Natural killer cell treated with Interleukin-12 subunit alpha and Interleukin-12 subunit beta and Interleukin-15 and Interleukin-18, amount 100 ng/mL, for 72 hours (primary cell): ENCODE measurements at regions not wholly inside any gene's neighbourhood (a gene's known extent, or its start where the extent isn't known, plus 50 kb on each side); places are given as distances from the start of the nearest gene placed in this dataset.

Experiments used
- ATAC-seq, 2 donors: fragments of 150-1000 bp; cut with Tn5 transposase in 1 of 2; sonication (Bioruptor Pico), chemical (Tn5 transposase) in 1 of 2; 2 replicates each; pipeline ENCODE4 v1.10.0; 2021
- DNase-seq: peaks from one replicate; pipeline ENCODE4 v3.0.0; 2022; ENCODE audit warnings: low spot score
- H3K27ac Mint-ChIP-seq, 2 donors: 1 replicate in 1 of 2; 2 replicates in 1 of 2; pipeline ENCODE4 v1.8.0; 2022; ENCODE audit warnings: mixed read lengths in 2 of 2, mild to moderate bottlenecking in 1 of 2, moderate library complexity in 1 of 2
- H3K27me3 Mint-ChIP-seq, 2 donors: 1 replicate in 1 of 2; 2 replicates in 1 of 2; pipeline ENCODE4 v1.8.0; 2022; ENCODE audit warnings: mixed read lengths in 2 of 2
- H3K36me3 Mint-ChIP-seq: one replicate; pipeline ENCODE4 v1.8.0; 2022; ENCODE audit warnings: mixed read lengths
- H3K4me1 Mint-ChIP-seq, 2 donors: 1 replicate in 1 of 2; 2 replicates in 1 of 2; pipeline ENCODE4 v1.8.0; 2022; ENCODE audit warnings: low read depth in 2 of 2, mixed read lengths in 2 of 2, mild to moderate bottlenecking in 1 of 2
- H3K4me3 Mint-ChIP-seq: one replicate; pipeline ENCODE4 v1.8.0; 2022; ENCODE audit warnings: mixed read lengths
- H3K9me3 Mint-ChIP-seq: 2 replicates; pipeline ENCODE4 v1.8.0; 2022; ENCODE audit warnings: mixed read lengths

GRCh38 chr22:46054091-46055073 is 77.4 kb upstream of the WNT7B start:
- Mint-ChIP-seq H3K27me3 (no peaks in the 10 kb centered on the region), H3K4me1 (peaks cover 49 to 52% of the 10 kb centered on the region in 2 donors), H3K4me3 (peak overlapping the region; percentile 83), H3K36me3 (no peaks in the 10 kb centered on the region), H3K9me3 (no peaks in the 10 kb centered on the region), H3K27ac (peak overlapping the region; percentile 81 to 95)
- ATAC-seq, result peak; percentile 58 to 60
- DNase-seq, result no peak

- H3K36me3 Mint-ChIP-seq, result no peaks in the 10 kb centered on the region
- ATAC-seq (no peak), DNase-seq (no peak)
- H3K4me3 Mint-ChIP-seq, result peak overlapping the region; percentile 60
- no peaks in the 10 kb centered on the region for H3K9me3 Mint-ChIP-seq
- H3K27me3 Mint-ChIP-seq, result no peaks in the 10 kb centered on the region
- H3K4me1 Mint-ChIP-seq, result peaks cover 43 to 46% of the 10 kb centered on the region in 2 donors
- peak overlapping the region; percentile 81 to 95 for H3K27ac Mint-ChIP-seq
These were observed 78.4 kb upstream of the WNT7B start for GRCh38 chr22:46055181-46055875.

- DNase-seq (no peak), ATAC-seq (no peak)
- Mint-ChIP-seq H3K36me3 (no peaks in the 10 kb centered on the region), H3K4me1 (peaks cover 38 to 41% of the 10 kb centered on the region in 2 donors), H3K27ac (peak overlapping the region in 1 of 2 donors; percentile 95), H3K27me3 (no peaks in the 10 kb centered on the region), H3K9me3 (no peaks in the 10 kb centered on the region), H3K4me3 (no peak overlapping the region)
These were observed 79.1 kb upstream of the WNT7B start for GRCh38 chr22:46055911-46056545.

- Mint-ChIP-seq H3K9me3 (no peaks in the 10 kb centered on the region), H3K27me3 (no peaks in the 10 kb centered on the region), H3K36me3 (no peaks in the 10 kb centered on the region), H3K4me3 (no peak overlapping the region), H3K4me1 (peaks cover 32 to 34% of the 10 kb centered on the region in 2 donors), H3K27ac (peak overlapping the region; percentile 73 to 92)
- DNase-seq (no peak), ATAC-seq (no peak)
These were observed 79.7 kb upstream of the WNT7B start for GRCh38 chr22:46056546-46057245.

- H3K27me3 Mint-ChIP-seq, result no peaks in the 10 kb centered on the region
- H3K27ac Mint-ChIP-seq, result peak overlapping the region; percentile 73 to 92
- H3K4me1 Mint-ChIP-seq, result peaks cover 34 to 36% of the 10 kb centered on the region in 2 donors
- H3K36me3 Mint-ChIP-seq, result no peaks in the 10 kb centered on the region
- DNase-seq (no peak), ATAC-seq (no peak)
- no peaks in the 10 kb centered on the region for H3K9me3 Mint-ChIP-seq
- H3K4me3 Mint-ChIP-seq, result peak overlapping the region; percentile 60
These were observed 80.5 kb upstream of the WNT7B start for GRCh38 chr22:46057246-46058090.

DNA sequence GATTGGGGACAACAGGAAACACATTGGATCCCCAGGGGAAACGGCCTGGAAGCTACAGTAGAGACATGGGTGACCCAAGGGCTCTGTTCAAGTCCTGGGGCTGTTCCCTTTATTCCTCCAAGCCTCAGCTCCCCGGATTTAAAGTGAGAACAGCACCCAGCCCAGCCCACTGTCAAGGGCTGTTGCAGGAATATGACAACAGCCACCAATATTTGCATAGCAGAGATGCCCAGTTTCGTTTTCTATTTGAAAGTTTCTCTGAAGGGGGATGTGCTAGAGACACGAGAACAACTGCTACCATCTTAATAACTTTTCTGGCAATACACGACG is 81.1 kb upstream of the WNT7B start:
- DNase-seq (no peak), ATAC-seq (peak; percentile 85 to 86)
- H3K27ac Mint-ChIP-seq, result peak overlapping the region; percentile 73 to 92
- no peaks in the 10 kb centered on the region for H3K27me3 Mint-ChIP-seq
- peaks cover 31 to 33% of the 10 kb centered on the region in 2 donors for H3K4me1 Mint-ChIP-seq
- H3K9me3 Mint-ChIP-seq, result no peaks in the 10 kb centered on the region
- H3K4me3 Mint-ChIP-seq, result peak overlapping the region; percentile 60
- H3K36me3 Mint-ChIP-seq, result no peaks in the 10 kb centered on the region

DNA sequence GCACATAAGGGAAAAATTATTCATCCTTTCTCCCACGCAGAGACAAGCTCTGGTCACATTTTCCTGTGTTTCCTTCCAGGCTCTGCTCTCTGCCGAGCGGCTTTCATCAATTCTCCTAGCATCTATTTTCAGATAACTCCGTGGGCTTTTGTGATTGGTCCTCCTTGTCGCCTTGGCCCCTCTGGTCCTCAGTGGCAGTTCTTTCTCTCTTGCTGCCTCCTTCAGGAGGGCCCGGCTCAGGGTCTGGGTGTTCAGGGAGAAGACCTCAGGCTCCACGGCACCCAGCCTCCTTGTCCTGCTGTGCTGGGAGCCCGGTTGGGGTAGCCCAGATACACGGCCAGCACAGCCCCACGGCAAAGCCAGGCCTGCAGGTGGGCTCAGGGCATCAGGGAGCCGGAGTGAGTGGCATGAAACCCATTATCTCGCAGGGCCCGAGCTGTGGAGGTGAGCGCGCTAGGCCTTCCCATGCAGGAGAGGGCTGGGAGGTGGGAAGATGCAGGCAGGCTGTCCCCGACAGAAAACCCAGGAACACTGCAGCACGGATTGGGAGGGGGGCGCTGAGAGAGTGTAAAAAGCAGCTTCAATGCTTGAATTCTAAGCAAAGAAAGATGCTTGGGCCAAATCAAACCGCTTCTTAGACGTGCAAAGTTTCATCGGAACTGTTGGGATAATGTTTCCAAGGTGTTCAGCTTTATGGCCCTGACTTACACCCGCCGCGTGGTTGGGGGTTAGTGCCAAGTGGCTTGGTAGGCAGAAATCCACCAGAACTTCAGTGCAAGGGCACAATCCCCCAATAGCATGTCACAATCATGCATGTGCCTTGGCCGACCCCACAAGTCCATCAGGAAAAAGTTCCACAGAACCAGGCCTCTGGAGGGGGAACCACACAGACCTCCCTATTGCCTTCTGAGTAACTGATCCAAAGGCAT is 81.9 kb upstream of the WNT7B start:
- no peak for DNase-seq
- Mint-ChIP-seq H3K4me3 (peak overlapping the region; percentile 60), H3K4me1 (peaks cover 27 to 30% of the 10 kb centered on the region in 2 donors)

DNA sequence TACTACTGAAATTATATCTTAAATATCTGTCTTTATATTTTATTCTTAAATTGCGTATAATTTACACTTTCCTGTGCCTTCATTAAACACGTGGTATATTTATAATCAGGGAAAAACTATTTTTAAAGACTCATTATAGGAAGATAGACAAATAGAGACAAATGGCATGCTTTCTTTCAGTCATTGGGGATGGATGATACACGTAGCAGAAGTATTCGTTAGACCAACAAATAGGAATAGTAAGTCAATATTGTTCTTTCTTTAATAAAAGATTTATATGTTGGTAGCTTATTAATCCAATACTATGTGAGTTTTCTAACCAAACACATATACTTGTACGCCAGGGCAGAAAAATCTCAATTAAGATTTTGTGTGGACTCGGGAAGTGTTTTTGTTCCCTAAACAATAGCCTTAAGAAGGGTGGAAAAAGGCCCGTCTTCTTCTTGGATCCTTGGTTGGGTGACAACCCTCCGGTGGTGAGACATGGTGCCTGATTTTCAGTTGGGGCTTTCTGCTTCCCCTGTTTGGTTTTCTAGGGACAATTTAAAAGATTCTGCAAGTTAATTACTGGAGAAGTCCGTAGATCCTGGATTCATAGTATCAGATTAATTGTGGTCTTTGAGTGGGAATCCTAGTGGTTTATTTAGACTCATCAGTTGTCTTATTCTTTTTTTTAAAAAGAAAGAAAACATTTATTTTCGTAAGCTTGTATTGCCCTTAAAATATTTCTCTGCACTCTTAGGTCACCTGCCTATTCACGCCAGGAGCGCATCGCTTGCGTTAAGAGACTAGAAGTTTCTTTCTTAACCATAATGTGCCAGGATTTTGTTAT is 83.5 kb upstream of the WNT7B start:
- Mint-ChIP-seq H3K9me3 (no peaks in the 10 kb centered on the region), H3K4me3 (no peak overlapping the region), H3K27ac (no peak overlapping the region), H3K27me3 (no peaks in the 10 kb centered on the region), H3K4me1 (peaks cover 23 to 24% of the 10 kb centered on the region in 2 donors), H3K36me3 (no peaks in the 10 kb centered on the region)
- DNase-seq (no peak), ATAC-seq (no peak)

More for the DNA sequence above, 81.9 kb upstream of the WNT7B start:
- Mint-ChIP-seq H3K9me3 (no peaks in the 10 kb centered on the region), H3K27me3 (no peaks in the 10 kb centered on the region), H3K27ac (peak overlapping the region; percentile 73 to 92), H3K36me3 (no peaks in the 10 kb centered on the region)
- no peak for ATAC-seq

GRCh38 chr22:46061124-46061500 is 84.2 kb upstream of the WNT7B start:
- DNase-seq (no peak), ATAC-seq (no peak)
- Mint-ChIP-seq H3K4me3 (no peak overlapping the region), H3K4me1 (peaks cover 21 to 22% of the 10 kb centered on the region in 2 donors), H3K36me3 (no peaks in the 10 kb centered on the region), H3K9me3 (no peaks in the 10 kb centered on the region), H3K27me3 (no peaks in the 10 kb centered on the region), H3K27ac (no peak overlapping the region)

GRCh38 chr22:46061501-46062231 is 84.7 kb upstream of the WNT7B start:
- Mint-ChIP-seq H3K36me3 (no peaks in the 10 kb centered on the region), H3K9me3 (no peaks in the 10 kb centered on the region), H3K4me3 (no peak overlapping the region), H3K4me1 (peaks cover 24% of the 10 kb centered on the region in 2 donors), H3K27me3 (no peaks in the 10 kb centered on the region), H3K27ac (no peak overlapping the region)
- DNase-seq, result no peak
- ATAC-seq, result no peak

GRCh38 chr22:46062232-46062615 is 85.3 kb upstream of the WNT7B start:
- DNase-seq, result no peak
- Mint-ChIP-seq H3K4me1 (peaks cover 29 to 30% of the 10 kb centered on the region in 2 donors), H3K27me3 (no peaks in the 10 kb centered on the region), H3K9me3 (no peaks in the 10 kb centered on the region), H3K27ac (peak overlapping the region in 1 of 2 donors; percentile 60), H3K36me3 (no peaks in the 10 kb centered on the region), H3K4me3 (peak overlapping the region; percentile 25)
- no peak for ATAC-seq
